Nephron (organoid): ENCODE measurements at regions not wholly inside any gene's neighbourhood (a gene's known extent, or its start where the extent isn't known, plus 50 kb on each side); places are given as distances from the start of the nearest gene placed in this dataset.

ENCODE experiments used
- H3K27ac Mint-ChIP-seq, 3 experiments: 2 replicates each; pipeline ENCODE4 v1.8.0; 2020; ENCODE audit warnings: mixed read lengths in 3 of 3, mild to moderate bottlenecking in 2 of 3, moderate library complexity in 1 of 3
- H3K27me3 Mint-ChIP-seq: 2 replicates; pipeline ENCODE4 v1.8.0; 2021; ENCODE audit warnings: low read depth, mild to moderate bottlenecking, moderate library complexity, mixed read lengths
- H3K36me3 Mint-ChIP-seq: 2 replicates; pipeline ENCODE4 v1.8.0; 2020; ENCODE audit warnings: low read depth, mixed read lengths
- H3K4me1 Mint-ChIP-seq: 2 replicates; pipeline ENCODE4 v1.8.0; 2020; ENCODE audit warnings: mixed read lengths
- H3K4me3 Mint-ChIP-seq, 3 experiments: 2 replicates each; pipeline ENCODE4 v1.8.0; 2020; ENCODE audit warnings: mild to moderate bottlenecking in 3 of 3, mixed read lengths in 3 of 3, moderate library complexity in 2 of 3
- H3K9me3 Mint-ChIP-seq: 2 replicates; pipeline ENCODE4 v1.8.0; 2020; ENCODE audit warnings: mixed read lengths
- CTCF ChIP-seq, 3 experiments: fragments of 200-600 bp; sonication (generic); IDR thresholded peaks; one replicate each; pipeline ENCODE4 v1.5.0; 2021; ENCODE audit warnings: antibody characterized with exemption in 3 of 3; ENCODE audit not compliant: unreplicated experiment in 3 of 3

DNA sequence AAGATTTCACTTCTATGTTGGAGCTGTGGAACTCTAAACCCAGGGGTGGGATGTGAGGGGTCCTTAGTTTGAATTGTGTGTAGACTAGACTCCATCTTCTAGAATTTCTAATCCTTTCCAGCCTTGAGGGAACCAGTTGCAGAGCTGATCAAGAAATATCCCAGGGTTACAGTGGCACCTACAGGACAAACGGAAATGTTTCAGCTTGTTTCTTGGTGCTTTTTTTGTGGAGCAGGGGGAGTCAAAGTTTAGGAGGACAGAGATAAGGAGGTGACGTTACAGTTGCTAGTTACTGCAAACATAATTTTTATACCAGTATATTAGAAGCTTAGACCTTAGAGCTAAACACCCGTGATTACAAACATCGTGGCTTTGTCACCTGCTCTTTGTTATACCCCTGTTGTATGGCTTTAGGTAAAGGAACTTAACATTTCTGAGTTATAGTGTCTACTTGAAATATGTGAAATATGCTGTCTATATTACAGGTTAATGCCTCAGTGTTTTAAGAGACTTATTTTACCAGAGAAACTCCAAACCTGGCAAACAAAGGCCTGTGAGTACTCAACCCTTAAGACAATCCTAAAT lies 84.5 kb upstream of the DYNC1I1 start:
- Mint-ChIP-seq H3K9me3 (no peaks in the 10 kb centered on the region), H3K4me1 (peaks cover 10% of the 10 kb centered on the region), H3K27me3 (no peaks in the 10 kb centered on the region), H3K27ac (peak overlapping the region in 1 of 3 experiments; percentile 3), H3K36me3 (no peaks in the 10 kb centered on the region), H3K4me3 (no peak overlapping the region)
- peak; percentile 47 to 70 (median 49) for TF ChIP-seq CTCF (IDR thresholded peaks at IDR 0.05; ENCODE audit: unreplicated experiment in 3 of 3)

DNA sequence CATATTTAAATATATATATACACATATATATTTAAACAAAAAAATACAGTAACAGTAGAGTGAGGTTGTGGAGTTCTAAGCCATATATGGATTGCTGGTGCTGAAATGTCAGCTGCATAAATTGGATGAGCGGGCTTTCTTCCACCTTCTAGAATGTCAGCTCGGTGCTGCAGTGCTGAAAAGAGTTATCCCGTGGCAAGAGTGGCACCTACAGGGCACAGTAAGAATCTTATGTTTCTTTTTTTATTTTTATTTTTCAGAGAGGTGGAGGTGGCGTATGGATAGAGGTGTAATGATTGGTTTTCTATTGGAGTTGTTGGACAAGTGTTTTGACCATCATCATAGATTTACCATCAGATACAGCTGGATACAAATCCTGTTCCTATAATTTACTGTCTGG lies 86.2 kb upstream of the DYNC1I1 start:
- H3K4me1 Mint-ChIP-seq: peaks cover 13% of the 10 kb centered on the region
- peak; percentile 48 to 59 (median 55) for TF ChIP-seq CTCF (IDR thresholded peaks at IDR 0.05; ENCODE audit: unreplicated experiment in 3 of 3)
- no peaks in the 10 kb centered on the region for H3K36me3 Mint-ChIP-seq
- no peaks in the 10 kb centered on the region for H3K9me3 Mint-ChIP-seq
- no peak overlapping the region for H3K4me3 Mint-ChIP-seq
- no peak overlapping the region for H3K27ac Mint-ChIP-seq
- H3K27me3 Mint-ChIP-seq: no peaks in the 10 kb centered on the region

- Mint-ChIP-seq H3K27me3 (no peaks in the 10 kb centered on the region), H3K27ac (peak overlapping the region in 1 of 3 experiments; percentile 19)
- TF ChIP-seq CTCF (IDR thresholded peaks at IDR 0.05; ENCODE audit: unreplicated experiment in 3 of 3): no peak
Observed at GRCh38 chr7:95684505-95684904, 87.8 kb upstream of the DYNC1I1 start.

DNA sequence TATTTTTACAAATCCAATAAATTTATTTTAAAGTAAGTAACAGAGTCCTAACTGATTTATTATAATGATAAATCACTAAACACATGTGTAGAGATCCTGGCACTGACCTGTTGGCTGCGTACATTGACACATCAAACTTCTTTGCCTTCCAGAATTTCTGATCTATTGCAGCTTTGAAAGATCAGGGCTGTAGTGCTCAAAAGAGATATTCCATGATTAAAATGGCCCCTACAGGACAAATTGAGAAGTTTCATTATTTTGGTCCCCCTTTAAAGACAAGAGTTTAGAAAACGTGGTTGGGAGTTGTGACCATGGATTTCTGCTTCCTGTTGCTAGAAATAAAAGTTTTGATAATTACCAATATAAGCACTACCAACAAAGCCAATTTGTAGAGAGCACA lies 87.7 kb upstream of the PDK4 start:
- no peaks in the 10 kb centered on the region for H3K9me3 Mint-ChIP-seq
- no peak overlapping the region for H3K4me3 Mint-ChIP-seq
- peak overlapping the region in 1 of 3 experiments; percentile 19 for H3K27ac Mint-ChIP-seq

More at GRCh38 chr7:95684505-95684904, 87.8 kb upstream of the DYNC1I1 start:
- H3K4me3 Mint-ChIP-seq: no peak overlapping the region
- H3K36me3 Mint-ChIP-seq: no peaks in the 10 kb centered on the region
- H3K4me1 Mint-ChIP-seq: peaks cover 9% of the 10 kb centered on the region
- H3K9me3 Mint-ChIP-seq: no peaks in the 10 kb centered on the region

GRCh38 chr7:95682913-95683312 lies 86.6 kb upstream of the PDK4 start:
- Mint-ChIP-seq H3K27me3 (no peaks in the 10 kb centered on the region), H3K9me3 (no peaks in the 10 kb centered on the region), H3K4me3 (no peak overlapping the region), H3K4me1 (peaks cover 4% of the 10 kb centered on the region), H3K36me3 (no peaks in the 10 kb centered on the region), H3K27ac (peak overlapping the region in 1 of 3 experiments; percentile 18)
- no peak for TF ChIP-seq CTCF (IDR thresholded peaks at IDR 0.05; ENCODE audit: unreplicated experiment in 3 of 3)

More for the DNA sequence above, 87.7 kb upstream of the PDK4 start:
- Mint-ChIP-seq H3K4me1 (peaks cover 7% of the 10 kb centered on the region), H3K36me3 (no peaks in the 10 kb centered on the region), H3K27me3 (no peaks in the 10 kb centered on the region)
- TF ChIP-seq CTCF (IDR thresholded peaks at IDR 0.05; ENCODE audit: unreplicated experiment in 3 of 3): peak; percentile 50 to 78 (median 61)

- Mint-ChIP-seq H3K9me3 (no peaks in the 10 kb centered on the region), H3K4me1 (peaks cover 4% of the 10 kb centered on the region), H3K4me3 (no peak overlapping the region), H3K36me3 (no peaks in the 10 kb centered on the region), H3K27me3 (no peaks in the 10 kb centered on the region), H3K27ac (no peak overlapping the region)
- TF ChIP-seq CTCF (IDR thresholded peaks at IDR 0.05; ENCODE audit: unreplicated experiment in 3 of 3): no peak
Observed at GRCh38 chr7:95676691-95677090, 80.4 kb upstream of the PDK4 start.
